A549 (cell line): ENCODE measurements at regions not wholly inside any gene's neighbourhood (a gene's known extent, or its start where the extent isn't known, plus 50 kb on each side); places are given as distances from the start of the nearest gene placed in this dataset.

ENCODE experiments used
- ATAC-seq, 2 experiments: fragments of 200-7000 bp in 1 of 2; fragments of >200 bp in 1 of 2; cut with Nextera tagmentation in 1 of 2; cut with Tn5 transposase in 1 of 2; 3 replicates each; pipeline versions ENCODE4 v1.8.0 to v1.9.1; 2018 to 2020; ENCODE audit warnings: mild to moderate bottlenecking in 1 of 2, moderate library complexity in 1 of 2
- CTCF ChIA-PET: fragments of 300-600 bp; sonication (Branson Sonifier 250); formaldehyde crosslinking; extraction: SDS; loops from one replicate; lab custom pipeline; 2021; ENCODE audit warnings: antibody characterized with exemption, inconsistent platforms; lab: Yijun Ruan, JAX
- POLR2A ChIA-PET: fragments of 350-600 bp; formaldehyde crosslinking; extraction: SDS; loops from one replicate; lab custom pipeline; 2021; ENCODE audit warnings: antibody characterized with exemption, inconsistent platforms; lab: Yijun Ruan, JAX
- DNase-seq, 2 experiments: peaks; one replicate each; pipeline versions ENCODE4 v3.0.0 to v3.0.0-alpha.2; 2011 to 2016; ENCODE audit warnings: low read depth in 1 of 2, low spot score in 1 of 2
- FAIRE-seq: peaks from 2 replicates; lab custom pipeline; 2011; peaks lifted over from hg19 to GRCh38; lab: Jason Lieb, UNC
- H3K27ac ChIP-seq, 2 experiments: fragments of >200 bp; sonication (Bioruptor Twin); formaldehyde crosslinking; 3 replicates each; pipeline ENCODE4 v1.5.1; 2016 to 2017
- H3K4me1 ChIP-seq: fragments of >200 bp; sonication (Bioruptor Twin); formaldehyde crosslinking; 3 replicates; pipeline ENCODE4 v1.6.1; 2016
- H3K4me2 ChIP-seq: fragments of >200 bp; sonication (Bioruptor Twin); formaldehyde crosslinking; 3 replicates; pipeline ENCODE4 v1.6.1; 2016
- H3K4me3 ChIP-seq: fragments of >200 bp; sonication (Bioruptor Twin); formaldehyde crosslinking; 3 replicates; pipeline ENCODE4 v1.5.1; 2016
- H3K9me3 ChIP-seq: fragments of >200 bp; sonication (Bioruptor Twin); formaldehyde crosslinking; 3 replicates; pipeline ENCODE4 v1.6.1; 2016
- BCL3 ChIP-seq: fragments of >200 bp; sonication (Bioruptor Twin); formaldehyde crosslinking; IDR thresholded peaks from 3 replicates; pipeline ENCODE4 v1.6.1; 2016
- CBX8 ChIP-seq: fragments of 200-600 bp; sonication (generic); IDR thresholded peaks from 2 replicates; pipeline ENCODE4 v1.6.1; 2016
- CEBPB ChIP-seq, 2 experiments: fragments of >200 bp in 1 of 2; sonication (Bioruptor Twin) in 1 of 2; formaldehyde crosslinking in 1 of 2; IDR thresholded peaks; 2 replicates each; pipeline ENCODE4 v1.6.1; 2012 to 2016
- CHD4 ChIP-seq: fragments of 200-600 bp; sonication (generic); IDR thresholded peaks from 2 replicates; pipeline ENCODE4 v1.6.1; 2016; ENCODE audit warnings: antibody characterized with exemption, mild to moderate bottlenecking, borderline replicate concordance
- CTCF ChIP-seq: fragments of >200 bp; sonication (Bioruptor Twin); formaldehyde crosslinking; IDR thresholded peaks from 3 replicates; pipeline ENCODE4 v1.5.1; 2016
- E2F6 ChIP-seq: IDR thresholded peaks from 2 replicates; pipeline ENCODE4 v1.6.1; 2012; ENCODE audit warnings: low read depth, borderline replicate concordance
- EHMT2 ChIP-seq: fragments of 200-600 bp; sonication (generic); IDR thresholded peaks from 2 replicates; pipeline ENCODE4 v1.6.1; 2016; ENCODE audit warnings: antibody characterized with exemption, low read depth, mild to moderate bottlenecking, moderate library complexity
- ELK1 ChIP-seq: fragments of 150-350 bp; IDR thresholded peaks from 2 replicates; pipeline ENCODE4 v1.6.1; 2014; ENCODE audit warnings: low read depth, mild to moderate bottlenecking, low read length
- FOSB ChIP-seq: fragments of 250-450 bp; sonication (Bioruptor Pico); IDR thresholded peaks from 2 replicates; pipeline ENCODE4 v1.5.0; 2020; ENCODE audit warnings: mild to moderate bottlenecking, moderate library complexity
- FOSL2 ChIP-seq, 2 experiments: fragments of 450-650 bp in 1 of 2; fragments of >200 bp in 1 of 2; sonication (Bioruptor Twin) in 1 of 2; formaldehyde crosslinking; IDR thresholded peaks; 2 replicates each; pipeline versions ENCODE4 v1.5.0 to v1.6.1; 2016 to 2020; ENCODE audit warnings: mild to moderate bottlenecking in 1 of 2, moderate library complexity in 1 of 2
- HDAC2 ChIP-seq: fragments of 200-600 bp; sonication (generic); IDR thresholded peaks from 2 replicates; pipeline ENCODE4 v1.6.1; 2016
- HES2 ChIP-seq: fragments of >200 bp; sonication (Bioruptor Twin); formaldehyde crosslinking; IDR thresholded peaks from 2 replicates; pipeline ENCODE4 v1.6.1; 2016
- HEYL ChIP-seq: fragments of 250-450 bp; sonication (Bioruptor Pico); IDR thresholded peaks from 2 replicates; pipeline ENCODE4 v1.8.0; 2021; ENCODE audit warnings: mild to moderate bottlenecking, moderate library complexity
- HMGXB4 ChIP-seq: fragments of 250-450 bp; sonication (Bioruptor Pico); IDR thresholded peaks from 2 replicates; pipeline ENCODE4 v1.5.0; 2021; ENCODE audit warnings: mild to moderate bottlenecking, moderate library complexity, borderline replicate concordance
- JUN ChIP-seq, 2 experiments: fragments of >200 bp; sonication (Bioruptor Twin); formaldehyde crosslinking; IDR thresholded peaks; 2 replicates in 1 of 2; 3 replicates in 1 of 2; pipeline ENCODE4 v1.6.1; 2016 to 2017
- MAX ChIP-seq: IDR thresholded peaks from 2 replicates; pipeline ENCODE4 v1.6.1; 2012
- MAZ ChIP-seq: fragments of 150-350 bp; IDR thresholded peaks from 2 replicates; pipeline ENCODE4 v1.6.1; 2014; ENCODE audit warnings: antibody characterized with exemption, low read depth, low read length, borderline replicate concordance
- NPAS2 ChIP-seq: fragments of 250-450 bp; sonication (Bioruptor Pico); IDR thresholded peaks from 2 replicates; pipeline ENCODE4 v1.8.0; 2022; ENCODE audit warnings: mild to moderate bottlenecking, moderate library complexity, borderline replicate concordance
- NR3C1 ChIP-seq: fragments of >200 bp; sonication (Bioruptor Twin); formaldehyde crosslinking; IDR thresholded peaks from 3 replicates; pipeline ENCODE4 v1.6.1; 2017
- PBX3 ChIP-seq: IDR thresholded peaks from 2 replicates; pipeline ENCODE4 v1.6.1; 2012
- POLR2AphosphoS2 ChIP-seq: conservative IDR thresholded peaks from 2 replicates; pipeline ENCODE4 v1.6.1; 2012; ENCODE audit warnings: low read length, improper control_type of control experiment, inconsistent platforms
- RAD21 ChIP-seq, 2 experiments: fragments of >200 bp in 1 of 2; sonication (Bioruptor Twin) in 1 of 2; formaldehyde crosslinking in 1 of 2; IDR thresholded peaks in 1 of 2; conservative IDR thresholded peaks in 1 of 2; 2 replicates in 1 of 2; 3 replicates in 1 of 2; pipeline ENCODE4 v1.6.1; 2012 to 2018; ENCODE audit warnings: inconsistent platforms in 1 of 2
- RARB ChIP-seq: fragments of 250-450 bp; sonication (Bioruptor Pico); IDR thresholded peaks from 2 replicates; pipeline ENCODE4 v1.8.0; 2021; ENCODE audit warnings: mild to moderate bottlenecking, moderate library complexity
- RCOR1 ChIP-seq: fragments of 150-350 bp; IDR thresholded peaks from 2 replicates; pipeline ENCODE4 v1.6.1; 2014; ENCODE audit warnings: antibody characterized with exemption, low read length, low read depth
- RNF2 ChIP-seq: fragments of 200-600 bp; sonication (generic); IDR thresholded peaks from 2 replicates; pipeline ENCODE4 v1.6.1; 2016; ENCODE audit warnings: low read depth, mild to moderate bottlenecking, antibody characterized with exemption, moderate library complexity, borderline replicate concordance
- SMC3 ChIP-seq: fragments of >200 bp; sonication (Bioruptor Twin); formaldehyde crosslinking; IDR thresholded peaks from 3 replicates; pipeline ENCODE4 v1.6.1; 2018; ENCODE audit warnings: inconsistent platforms
- TFCP2L1 ChIP-seq: fragments of 250-450 bp; sonication (Bioruptor Pico); IDR thresholded peaks from 2 replicates; pipeline ENCODE4 v1.5.0; 2021; ENCODE audit warnings: mild to moderate bottlenecking
- ZC3H11A ChIP-seq: fragments of 450-650 bp; IDR thresholded peaks from 2 replicates; pipeline ENCODE4 v1.6.1; 2014; ENCODE audit warnings: antibody characterized with exemption, mild to moderate bottlenecking
- ZSCAN20 ChIP-seq: fragments of 250-450 bp; sonication (Bioruptor Pico); IDR thresholded peaks from 2 replicates; pipeline ENCODE4 v1.8.0; 2022; ENCODE audit warnings: mild to moderate bottlenecking, moderate library complexity
- WGBS: methylation state at CpG from one replicate; pipeline ENCODE4 v1.1.6; 2017; ENCODE audit errors: missing lambda C conversion rate; 5-methylcytosine and 5-hydroxymethylcytosine counted together

GRCh38 chr22:33194529-33195077 is 136.4 kb upstream of the SYN3 start:
- DNase-seq (peak in 1 of 2 experiments; percentile 8), FAIRE-seq (no peak)
- no peaks in the 10 kb centered on the region for H3K4me1 ChIP-seq
- WGBS = 3% methylated on average over 3 of the region's 3 CpGs
- no peak overlapping the region for H3K4me2 ChIP-seq
- H3K9me3 ChIP-seq = no peaks in the 10 kb centered on the region
- POLR2A ChIA-PET = no interaction called here
- TF ChIP-seq NPAS2 (CRISPR knock-in tag) = no peak
- TF ChIP-seq RCOR1 = no peak
- TF ChIP-seq TFCP2L1 (CRISPR knock-in tag) = no peak
- TF ChIP-seq BCL3 = no peak
- no peak for TF ChIP-seq MAX
- no peak for TF ChIP-seq POLR2AphosphoS2
- no peak for TF ChIP-seq CHD4
- TF ChIP-seq SMC3 = no peak
- no peak for TF ChIP-seq ZC3H11A
- TF ChIP-seq MAZ = no peak
- TF ChIP-seq RAD21 (conservative IDR thresholded peaks at IDR 0.05 in 1 of 2, IDR thresholded peaks at IDR 0.05 in 1 of 2) = no peak
- TF ChIP-seq HDAC2 = no peak
- no peak for TF ChIP-seq FOSL2 (IDR thresholded peaks at IDR 0.05)
- no peak for TF ChIP-seq FOSL2 (CRISPR knock-in tag; IDR thresholded peaks at IDR 0.05)
- TF ChIP-seq CTCF = no peak
- no peak for TF ChIP-seq HMGXB4 (CRISPR knock-in tag)
- no peak for TF ChIP-seq PBX3
- TF ChIP-seq, all 56 proteins: peak for 0
- Histone ChIP-seq H3K4me3 (no peak overlapping the region), H3K27ac (no peak overlapping the region)
- no peak for ATAC-seq
- CTCF ChIA-PET = interaction anchor here (1.2 kb wide), 1 partner anchor 8 kb away, joined by 3 read pairs; no protein-coding TSS in a partner anchor

GRCh38 chr22:33192156-33192555 is 134.0 kb upstream of the SYN3 start:
- FAIRE-seq = no peak
- Histone ChIP-seq H3K4me2 (no peak overlapping the region), H3K4me3 (no peak overlapping the region), H3K27ac (no peak overlapping the region), H3K4me1 (no peaks in the 10 kb centered on the region), H3K9me3 (no peaks in the 10 kb centered on the region)
- 28% methylated on average over 2 of the region's 2 CpGs for WGBS
- CTCF ChIA-PET = no interaction called here
- DNase-seq = no peak
- no peak for ATAC-seq
- POLR2A ChIA-PET = no interaction called here
- TF ChIP-seq NR3C1 (no peak), HEYL (no peak), CEBPB (IDR thresholded peaks at IDR 0.05) (no peak), RAD21 (conservative IDR thresholded peaks at IDR 0.05 in 1 of 2, IDR thresholded peaks at IDR 0.05 in 1 of 2) (no peak), RCOR1 (no peak), FOSB (CRISPR knock-in tag) (no peak), E2F6 (no peak), CBX8 (no peak), HES2 (no peak), MAX (no peak), ZSCAN20 (CRISPR knock-in tag) (no peak), EHMT2 (no peak), ELK1 (no peak), SMC3 (no peak), RARB (CRISPR knock-in tag) (no peak), JUN (IDR thresholded peaks at IDR 0.05) (no peak), RNF2 (no peak)
